Testis (tissue), 2 donors: ENCODE measurements at regions not wholly inside any gene's neighbourhood (a gene's known extent, or its start where the extent isn't known, plus 50 kb on each side); places are given as distances from the start of the nearest gene placed in this dataset.

Experiments used
- POLR2A ChIP-seq: fragments of 450-650 bp; IDR thresholded peaks from one replicate; pipeline ENCODE4 v1.6.1; 2017; ENCODE audit warnings: antibody characterized with exemption, mild to moderate bottlenecking, moderate library complexity
- TF ChIP-seq, protein P1 (sequence below), 3 experiments: fragments of 450-650 bp in 2 of 3; fragments of 200-600 bp in 1 of 3; sonication (generic) in 1 of 3; IDR thresholded peaks; one replicate each; pipeline ENCODE4 v1.5.1; 2016 to 2019; ENCODE audit warnings: antibody characterized with exemption in 3 of 3, mild to moderate bottlenecking in 2 of 3, moderate library complexity in 1 of 3

DNA sequence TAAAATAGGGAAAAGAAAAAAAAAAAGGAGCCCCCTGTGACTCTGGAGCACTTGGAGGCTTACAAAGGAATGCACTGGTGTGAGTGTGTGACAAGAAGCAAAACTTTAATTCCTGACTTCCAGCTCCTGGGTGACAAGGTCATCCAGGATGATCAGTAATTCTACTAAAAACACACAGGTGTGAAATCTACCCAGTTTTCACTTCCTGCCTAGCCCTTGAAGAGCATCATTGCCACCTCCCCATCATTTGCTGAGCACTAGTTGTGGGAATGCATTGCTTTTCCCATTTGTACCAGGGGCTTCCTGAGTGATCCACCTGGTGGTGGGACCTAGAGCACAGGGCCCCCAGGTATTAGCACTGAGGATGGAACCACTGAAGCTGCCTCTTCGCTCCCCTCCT, 139.7 kb upstream of the RIOK3 start:
- TF ChIP-seq, protein P1, sequence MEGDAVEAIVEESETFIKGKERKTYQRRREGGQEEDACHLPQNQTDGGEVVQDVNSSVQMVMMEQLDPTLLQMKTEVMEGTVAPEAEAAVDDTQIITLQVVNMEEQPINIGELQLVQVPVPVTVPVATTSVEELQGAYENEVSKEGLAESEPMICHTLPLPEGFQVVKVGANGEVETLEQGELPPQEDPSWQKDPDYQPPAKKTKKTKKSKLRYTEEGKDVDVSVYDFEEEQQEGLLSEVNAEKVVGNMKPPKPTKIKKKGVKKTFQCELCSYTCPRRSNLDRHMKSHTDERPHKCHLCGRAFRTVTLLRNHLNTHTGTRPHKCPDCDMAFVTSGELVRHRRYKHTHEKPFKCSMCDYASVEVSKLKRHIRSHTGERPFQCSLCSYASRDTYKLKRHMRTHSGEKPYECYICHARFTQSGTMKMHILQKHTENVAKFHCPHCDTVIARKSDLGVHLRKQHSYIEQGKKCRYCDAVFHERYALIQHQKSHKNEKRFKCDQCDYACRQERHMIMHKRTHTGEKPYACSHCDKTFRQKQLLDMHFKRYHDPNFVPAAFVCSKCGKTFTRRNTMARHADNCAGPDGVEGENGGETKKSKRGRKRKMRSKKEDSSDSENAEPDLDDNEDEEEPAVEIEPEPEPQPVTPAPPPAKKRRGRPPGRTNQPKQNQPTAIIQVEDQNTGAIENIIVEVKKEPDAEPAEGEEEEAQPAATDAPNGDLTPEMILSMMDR (IDR thresholded peaks at IDR 0.05) = no peak
- no peak for TF ChIP-seq POLR2A
